ENCODE measurements at regions not wholly inside any gene's neighbourhood (a gene's known extent, or its start where the extent isn't known, plus 50 kb on each side); places are given as distances from the start of the nearest gene placed in this dataset.

GRCh38 chr5:85591311-85591710, 1026.4 kb upstream of the COX7C start:
- TF ChIP-seq ASH2L (IDR thresholded peaks at IDR 0.05; ENCODE audit: borderline replicate concordance, low read depth) (no peak), ATF2 (IDR thresholded peaks at IDR 0.05; ENCODE audit: low read length) (no peak), USF2 (IDR thresholded peaks at IDR 0.05; ENCODE audit: borderline replicate concordance, low read depth, low read length) (no peak), SUZ12 (IDR thresholded peaks at IDR 0.05; ENCODE audit: unreplicated experiment) (no peak), SMC3 (IDR thresholded peaks at IDR 0.05; ENCODE audit: borderline replicate concordance, low read length) (no peak), SMARCA5 (IDR thresholded peaks at IDR 0.05) (no peak), ZNF592 (IDR thresholded peaks at IDR 0.05) (no peak)
